Right lobe of liver (tissue), 6 donors: ENCODE measurements at regions not wholly inside any gene's neighbourhood (a gene's known extent, or its start where the extent isn't known, plus 50 kb on each side); places are given as distances from the start of the nearest gene placed in this dataset.

ENCODE experiments used
- ATAC-seq, 4 donors: fragments of 200-7000 bp; cut with Tn5 transposase; one replicate each; pipeline ENCODE4 v1.9.1; 2020; ENCODE audit warnings: mild to moderate bottlenecking in 4 of 4, moderate library complexity in 4 of 4
- DNase-seq, 3 donors: peaks; one replicate each; pipeline ENCODE4 v3.0.0-alpha.2; 2020
- H3K27ac ChIP-seq, 3 donors: fragments of 200-600 bp; one replicate each; pipeline ENCODE4 v1.8.0; 2022
- H3K27me3 ChIP-seq, 2 donors: fragments of 200-600 bp; one replicate each; pipeline ENCODE4 v1.8.0; 2022
- H3K36me3 ChIP-seq, 4 donors: fragments of 200-600 bp; sonication (generic) in 1 of 4; one replicate each; pipeline versions ENCODE4 v1.5.1 to v1.8.0; 2017 to 2022; ENCODE audit warnings: control low read depth in 1 of 4
- H3K4me1 ChIP-seq, 4 donors: fragments of 200-600 bp; sonication (generic) in 1 of 4; one replicate each; pipeline versions ENCODE4 v1.5.1 to v1.8.0; 2017 to 2022; ENCODE audit warnings: control low read depth in 1 of 4
- H3K4me3 ChIP-seq, 3 donors: fragments of 200-600 bp; one replicate each; pipeline ENCODE4 v1.8.0; 2022
- H3K9me3 ChIP-seq, 4 donors: fragments of 200-600 bp; sonication (generic) in 1 of 4; one replicate each; pipeline versions ENCODE4 v1.5.1 to v1.8.0; 2017 to 2022; ENCODE audit warnings: control low read depth in 1 of 4
- POLR2A ChIP-seq: fragments of 450-650 bp; IDR thresholded peaks from one replicate; pipeline ENCODE4 v1.6.1; 2017; ENCODE audit warnings: antibody characterized with exemption, mild to moderate bottlenecking
- WGBS: methylation state at CpG from one replicate; pipeline ENCODE4 v1.1.6; 2018; ENCODE audit warnings: low coverage, low lambda C conversion rate; ENCODE audit not compliant: insufficient coverage; ENCODE audit errors: missing lambda C conversion rate; 5-methylcytosine and 5-hydroxymethylcytosine counted together
- intact Hi-C, 2 donors: fragments of 100-400 bp; cut with DNase I; formaldehyde crosslinking; loops; one replicate each; pipeline versions ENCODE4 v1.11.2 to v1.14.1; 2022
- TF ChIP-seq, protein P1 (sequence below), 4 donors: fragments of 200-600 bp in 3 of 4; fragments of 450-650 bp in 1 of 4; IDR thresholded peaks; one replicate each; pipeline versions ENCODE4 v1.5.1 to v1.8.0; 2016 to 2022; ENCODE audit warnings: antibody characterized with exemption in 4 of 4, mild to moderate bottlenecking in 2 of 4
- donor health status: DM: no; HTN: yes; CAD: no.
- donor health status: DM: no; HTN: no; CAD: no.
- donor health status: DM: no; HTN: no; CAD: no.
- donor health status: DM: no; HTN: yes; CAD: no.
- donor health status: DM: no; HTN: yes; CAD: no.

DNA sequence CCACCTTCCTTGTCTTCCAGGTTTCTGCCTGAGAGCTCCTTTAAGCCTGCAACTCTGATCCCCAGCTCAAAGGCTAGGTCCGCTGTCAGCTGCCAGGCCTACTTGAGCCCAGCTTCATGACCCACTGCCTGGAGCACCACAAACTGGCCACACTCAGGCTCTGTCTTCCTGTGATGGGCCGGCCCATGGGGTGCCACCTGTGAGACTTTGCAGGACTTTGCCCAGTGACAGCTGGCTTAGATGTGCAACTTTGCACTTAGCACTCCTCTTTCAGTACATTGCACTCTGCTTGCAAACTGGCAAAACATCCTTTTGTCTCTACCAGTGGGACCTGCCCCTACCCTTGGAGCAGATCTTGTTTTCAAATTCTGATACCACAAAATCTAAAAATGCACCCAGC lies 311.5 kb upstream of the PDE4D start:
- Histone ChIP-seq H3K27me3 (no peaks in the 10 kb centered on the region), H3K36me3 (no peaks in the 10 kb centered on the region), H3K27ac (no peak overlapping the region), H3K4me1 (no peaks in the 10 kb centered on the region), H3K4me3 (no peak overlapping the region), H3K9me3 (no peaks in the 10 kb centered on the region)
- TF ChIP-seq, protein P1, sequence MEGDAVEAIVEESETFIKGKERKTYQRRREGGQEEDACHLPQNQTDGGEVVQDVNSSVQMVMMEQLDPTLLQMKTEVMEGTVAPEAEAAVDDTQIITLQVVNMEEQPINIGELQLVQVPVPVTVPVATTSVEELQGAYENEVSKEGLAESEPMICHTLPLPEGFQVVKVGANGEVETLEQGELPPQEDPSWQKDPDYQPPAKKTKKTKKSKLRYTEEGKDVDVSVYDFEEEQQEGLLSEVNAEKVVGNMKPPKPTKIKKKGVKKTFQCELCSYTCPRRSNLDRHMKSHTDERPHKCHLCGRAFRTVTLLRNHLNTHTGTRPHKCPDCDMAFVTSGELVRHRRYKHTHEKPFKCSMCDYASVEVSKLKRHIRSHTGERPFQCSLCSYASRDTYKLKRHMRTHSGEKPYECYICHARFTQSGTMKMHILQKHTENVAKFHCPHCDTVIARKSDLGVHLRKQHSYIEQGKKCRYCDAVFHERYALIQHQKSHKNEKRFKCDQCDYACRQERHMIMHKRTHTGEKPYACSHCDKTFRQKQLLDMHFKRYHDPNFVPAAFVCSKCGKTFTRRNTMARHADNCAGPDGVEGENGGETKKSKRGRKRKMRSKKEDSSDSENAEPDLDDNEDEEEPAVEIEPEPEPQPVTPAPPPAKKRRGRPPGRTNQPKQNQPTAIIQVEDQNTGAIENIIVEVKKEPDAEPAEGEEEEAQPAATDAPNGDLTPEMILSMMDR (IDR thresholded peaks at IDR 0.05), result no peak
- TF ChIP-seq POLR2A, result no peak
- 54% methylated on average over 2 of the region's 2 CpGs for WGBS
- intact Hi-C loops, result no loop called here
- no peak for DNase-seq
- ATAC-seq, result no peak

DNA sequence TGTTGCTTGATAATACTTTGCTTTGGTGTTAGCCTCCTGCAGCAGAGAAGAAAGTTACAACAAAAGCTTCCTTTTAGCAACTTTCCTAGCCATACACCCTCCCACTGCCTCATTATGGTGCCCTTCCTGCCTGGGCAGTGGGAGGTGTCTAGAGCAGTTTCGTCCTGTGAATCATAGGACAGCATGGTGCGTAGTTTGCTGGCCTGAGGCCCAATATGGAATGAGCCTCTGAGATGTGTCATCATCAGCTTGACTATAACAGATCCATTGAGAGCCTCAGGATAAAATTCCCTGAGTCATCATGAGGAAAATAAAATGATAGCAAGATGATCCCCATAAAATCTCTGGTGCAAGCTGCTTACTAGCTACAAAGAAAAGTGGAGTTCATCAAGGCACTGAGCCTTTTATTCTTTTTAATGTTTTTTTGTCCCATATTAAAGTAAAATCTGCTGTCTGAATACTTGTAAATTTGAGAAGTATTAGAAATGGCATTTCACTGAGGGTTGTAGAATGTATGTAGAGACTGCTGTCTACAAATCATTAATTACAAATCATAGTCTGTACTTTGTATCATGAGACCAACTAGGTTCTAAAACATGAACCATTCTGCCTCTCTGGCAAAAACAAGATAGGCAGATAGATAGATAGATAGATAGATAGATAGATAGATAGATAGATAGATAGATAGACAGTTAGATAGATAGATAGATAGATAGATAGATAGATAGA lies 303.0 kb upstream of the PDE4D start:
- H3K27me3 ChIP-seq, result no peaks in the 10 kb centered on the region
- no peak overlapping the region for H3K4me3 ChIP-seq
- intact Hi-C loops, result no loop called here
- H3K27ac ChIP-seq, result no peak overlapping the region
- H3K9me3 ChIP-seq, result no peaks in the 10 kb centered on the region
- no peaks in the 10 kb centered on the region for H3K36me3 ChIP-seq
- no peaks in the 10 kb centered on the region for H3K4me1 ChIP-seq
- 34% methylated on average over 2 of the region's 2 CpGs for WGBS
- TF ChIP-seq, protein P1 (IDR thresholded peaks at IDR 0.05), result no peak
- TF ChIP-seq POLR2A, result no peak
- DNase-seq (no peak), ATAC-seq (no peak)

DNA sequence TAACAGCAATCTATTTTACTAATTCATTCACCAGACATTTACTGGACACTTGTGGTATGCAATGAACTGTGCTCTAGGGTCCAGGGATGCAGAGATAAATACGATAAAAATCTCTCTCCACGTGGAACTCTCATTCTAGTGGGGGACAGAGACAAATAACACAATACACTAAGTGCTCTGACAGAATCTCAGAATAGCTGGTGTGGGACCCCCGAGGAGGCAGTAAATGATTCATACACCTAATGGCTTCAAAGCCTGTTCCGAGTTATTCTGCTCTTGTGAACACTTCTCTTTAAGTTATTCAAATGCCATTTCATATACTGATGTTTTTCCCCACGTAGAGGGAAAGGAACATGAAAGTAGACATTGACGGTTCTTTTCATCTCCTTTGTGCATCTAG lies 302.0 kb upstream of the PDE4D start:
- DNase-seq (no peak), ATAC-seq (no peak)
- no peak overlapping the region for H3K27ac ChIP-seq
- H3K4me1 ChIP-seq, result no peaks in the 10 kb centered on the region
- intact Hi-C loops, result no loop called here
- WGBS, result 42% methylated on average over 6 of the region's 6 CpGs
- H3K36me3 ChIP-seq, result no peaks in the 10 kb centered on the region
- no peak overlapping the region for H3K4me3 ChIP-seq
- TF ChIP-seq, protein P1 (IDR thresholded peaks at IDR 0.05), result no peak
- no peak for TF ChIP-seq POLR2A
- no peaks in the 10 kb centered on the region for H3K9me3 ChIP-seq
- H3K27me3 ChIP-seq, result no peaks in the 10 kb centered on the region

DNA sequence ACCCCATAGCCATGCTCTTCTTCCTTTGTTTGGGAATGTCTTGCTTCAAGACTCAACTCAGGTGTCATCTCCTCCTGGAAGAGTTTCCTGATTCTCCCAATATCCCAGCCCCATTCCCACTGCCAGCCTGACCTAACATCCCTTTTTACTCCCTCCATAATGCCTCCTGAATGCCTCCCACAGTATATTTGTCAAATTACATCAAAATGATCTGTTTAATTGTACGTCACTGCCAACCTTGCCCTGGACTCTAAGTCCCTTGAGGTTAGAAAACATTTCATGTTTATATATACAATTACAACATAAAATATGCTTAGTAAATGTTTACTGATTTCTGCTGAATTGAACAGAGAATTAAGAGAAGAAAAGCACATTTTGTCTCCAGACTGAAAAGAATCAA lies 301.6 kb upstream of the PDE4D start:
- no peaks in the 10 kb centered on the region for H3K9me3 ChIP-seq
- no peak for TF ChIP-seq POLR2A
- TF ChIP-seq, protein P1 (IDR thresholded peaks at IDR 0.05), result no peak
- DNase-seq, result no peak
- no peak for ATAC-seq
- no peak overlapping the region for H3K4me3 ChIP-seq
- WGBS, result 47% methylated on average over 1 of the region's 1 CpG
- no peak overlapping the region for H3K27ac ChIP-seq
- H3K36me3 ChIP-seq, result no peaks in the 10 kb centered on the region
- no peaks in the 10 kb centered on the region for H3K4me1 ChIP-seq
- intact Hi-C loops, result no loop called here
- no peaks in the 10 kb centered on the region for H3K27me3 ChIP-seq
